Activated T-helper 9 cell treated with anti-CD3 and anti-CD28 coated beads, Interleukin-2, amount 50 U/mL, for 16 hours (primary cell): ENCODE measurements at regions not wholly inside any gene's neighbourhood (a gene's known extent, or its start where the extent isn't known, plus 50 kb on each side); places are given as distances from the start of the nearest gene placed in this dataset.

Experiments used
- DNase-seq: peaks from one replicate; pipeline ENCODE4 v3.0.0-alpha.2; 2020; ENCODE audit warnings: low read depth

GRCh38 chr17:34178092-34178491, 77.0 kb upstream of the CCL2 start:
- DNase-seq: no peak

- DNase-seq: no peak
Measured at GRCh38 chr17:34182036-34182803, 72.9 kb upstream of the CCL2 start.

DNA sequence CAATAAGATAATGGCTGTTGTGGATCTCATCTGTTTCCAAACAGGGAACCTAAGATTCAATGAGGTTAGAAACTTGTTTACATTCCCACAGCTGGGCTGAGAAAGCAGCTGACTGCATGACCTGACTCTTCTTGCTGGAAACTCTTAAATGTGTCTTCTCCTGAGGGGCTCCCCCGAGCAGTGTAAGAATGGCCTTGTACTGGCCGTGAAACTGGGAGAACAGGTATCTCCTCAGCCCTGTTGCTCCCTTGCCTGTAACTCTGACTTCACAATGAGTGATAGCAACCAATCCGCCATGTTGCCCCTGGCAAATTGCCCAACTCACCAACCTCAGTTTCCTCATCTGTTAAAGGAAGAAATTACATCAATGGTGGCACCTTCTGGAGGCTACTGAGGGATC, 59.1 kb upstream of the CCL2 start:
- no peak for DNase-seq

- no peak for DNase-seq
Measured at GRCh38 chr17:34198519-34198918, 56.6 kb upstream of the CCL2 start.

- DNase-seq: no peak
Measured at GRCh38 chr17:34199454-34199853, 55.6 kb upstream of the CCL2 start.

DNA sequence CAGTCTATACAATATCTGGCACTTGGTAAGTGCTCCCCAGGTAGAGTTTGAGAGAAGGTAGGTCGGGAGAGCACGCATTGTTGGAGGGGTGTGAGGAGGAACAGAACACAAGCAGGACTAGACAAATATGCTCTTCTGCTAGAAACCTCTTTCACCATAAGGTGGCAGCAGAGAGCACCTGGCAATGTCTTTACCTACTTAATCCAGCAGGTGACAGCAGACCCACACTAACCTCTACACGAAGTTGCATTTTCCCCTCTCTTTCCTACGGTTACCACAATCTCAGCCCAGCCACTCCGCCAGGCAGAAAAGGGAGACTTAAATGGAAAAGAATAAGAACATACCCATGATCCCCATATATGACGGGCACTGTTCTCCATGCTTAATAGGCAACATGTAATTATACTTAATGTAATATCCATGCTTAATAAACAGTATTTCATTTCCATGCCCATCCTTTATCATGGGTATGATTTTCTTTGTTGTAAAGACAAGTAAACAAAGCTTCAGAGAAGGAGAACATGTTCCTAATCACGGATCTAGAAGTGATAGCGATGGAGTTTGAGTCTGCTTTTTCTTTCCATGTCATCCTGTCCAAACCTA, 55.1 kb upstream of the CCL2 start:
- peak; percentile 29 for DNase-seq

DNA sequence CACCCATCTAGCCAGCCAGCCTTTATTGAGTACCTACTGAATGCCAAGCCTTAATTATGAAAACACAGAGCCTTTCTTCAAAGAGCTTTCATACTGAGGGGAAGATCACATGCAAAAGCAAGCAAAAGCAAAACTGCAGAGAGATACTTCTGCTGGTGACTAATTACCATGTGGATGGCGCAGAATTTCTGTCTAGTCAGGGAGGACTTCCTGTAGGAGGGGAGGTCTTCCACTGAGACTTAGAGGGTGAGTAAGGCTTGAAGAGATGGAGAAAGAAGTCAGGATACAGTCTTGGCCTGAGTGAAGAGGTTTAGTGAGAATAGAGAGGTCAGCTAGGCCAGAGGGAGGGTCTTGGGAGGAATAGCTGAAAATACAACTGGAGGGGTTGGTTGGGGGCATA, 53.9 kb upstream of the CCL2 start:
- no peak for DNase-seq

DNA sequence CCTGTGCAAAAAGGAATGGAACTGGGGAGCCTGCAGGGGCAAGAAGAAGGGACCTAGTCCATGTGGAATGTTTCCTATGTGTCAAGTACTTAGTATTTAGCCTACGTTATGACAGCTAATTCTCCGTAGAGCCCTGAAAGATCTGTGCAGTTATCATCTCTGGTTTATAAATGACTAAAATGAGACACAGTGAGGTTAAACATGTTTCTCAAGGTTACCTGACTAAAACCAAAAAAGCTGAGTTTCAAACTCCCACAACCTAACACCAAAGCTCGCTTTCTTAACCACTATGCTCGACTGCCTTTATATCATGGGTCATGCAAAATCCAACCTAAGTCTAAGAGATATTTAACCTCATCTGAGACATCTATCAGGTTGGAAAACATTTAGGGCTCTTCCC, 53.3 kb upstream of the CCL2 start:
- no peak for DNase-seq

DNA sequence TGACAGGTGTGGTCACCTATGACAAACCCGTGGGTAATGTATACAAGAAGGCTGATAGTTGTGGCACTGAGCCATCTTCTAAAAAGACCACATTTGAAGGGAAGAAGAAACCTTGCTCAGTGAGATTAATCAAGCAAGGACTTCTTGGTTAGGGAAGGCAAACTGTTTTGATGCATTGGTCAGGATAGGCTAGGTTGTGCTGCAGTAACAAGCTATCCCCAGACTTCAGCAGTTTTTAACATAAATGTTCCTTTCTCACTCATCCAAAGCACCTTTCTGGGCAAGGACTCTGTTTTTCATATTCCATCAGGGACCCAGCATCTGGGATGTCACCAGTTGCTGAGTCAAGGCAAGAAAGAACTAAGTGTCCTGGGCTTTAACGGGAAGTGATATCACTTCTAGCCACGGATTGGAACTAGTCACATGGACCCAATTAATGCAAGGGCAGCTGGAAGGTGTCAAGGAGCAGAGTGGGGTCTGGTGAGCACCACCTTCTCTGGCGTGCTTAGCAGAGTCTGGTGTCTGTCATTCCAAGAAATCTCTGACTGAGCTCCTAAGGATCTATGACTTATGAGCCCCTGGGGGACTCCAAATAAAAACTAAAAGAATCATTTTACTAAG, 52.0 kb upstream of the CCL2 start:
- DNase-seq: no peak

DNA sequence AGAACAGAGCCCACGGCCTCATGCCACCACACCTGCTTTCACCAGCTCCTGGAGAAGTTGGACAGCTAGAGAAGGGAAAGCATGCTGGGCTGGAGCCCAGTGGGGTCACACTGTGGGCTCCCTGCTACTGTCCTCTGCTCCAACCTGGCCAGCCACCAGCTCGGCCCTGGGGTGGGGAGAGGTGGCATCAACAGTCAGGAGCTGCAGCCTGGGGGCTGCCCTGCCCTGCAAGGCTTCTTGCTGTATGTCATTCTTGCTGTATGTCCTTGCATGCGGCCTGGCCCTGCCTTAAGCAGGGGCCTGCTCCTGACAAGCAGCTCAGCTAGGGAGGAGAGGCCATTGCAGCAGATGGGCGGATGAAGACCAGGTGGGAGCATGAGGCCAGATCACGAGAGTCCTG, 50.7 kb upstream of the CCL2 start:
- no peak for DNase-seq
